Nephron (organoid): ENCODE measurements at regions not wholly inside any gene's neighbourhood (a gene's known extent, or its start where the extent isn't known, plus 50 kb on each side); places are given as distances from the start of the nearest gene placed in this dataset.
A peak's percentile ranks its signal among the peaks of the same experiment; 100 is the strongest.

Experiments
- H3K27ac Mint-ChIP-seq, 3 experiments: 2 replicates each; pipeline ENCODE4 v1.8.0; 2020; ENCODE audit warnings: mixed read lengths in 3 of 3, mild to moderate bottlenecking in 2 of 3, moderate library complexity in 1 of 3
- H3K27me3 Mint-ChIP-seq: 2 replicates; pipeline ENCODE4 v1.8.0; 2021; ENCODE audit warnings: low read depth, mild to moderate bottlenecking, moderate library complexity, mixed read lengths
- H3K36me3 Mint-ChIP-seq: 2 replicates; pipeline ENCODE4 v1.8.0; 2020; ENCODE audit warnings: low read depth, mixed read lengths
- H3K4me1 Mint-ChIP-seq: 2 replicates; pipeline ENCODE4 v1.8.0; 2020; ENCODE audit warnings: mixed read lengths
- H3K4me3 Mint-ChIP-seq, 3 experiments: 2 replicates each; pipeline ENCODE4 v1.8.0; 2020; ENCODE audit warnings: mild to moderate bottlenecking in 3 of 3, mixed read lengths in 3 of 3, moderate library complexity in 2 of 3
- H3K9me3 Mint-ChIP-seq: 2 replicates; pipeline ENCODE4 v1.8.0; 2020; ENCODE audit warnings: mixed read lengths
- CTCF ChIP-seq, 3 experiments: fragments of 200-600 bp; sonication (generic); IDR thresholded peaks; one replicate each; pipeline ENCODE4 v1.5.0; 2021; ENCODE audit warnings: antibody characterized with exemption in 3 of 3; ENCODE audit not compliant: unreplicated experiment in 3 of 3

- no peak overlapping the region for H3K27ac Mint-ChIP-seq
- no peak for TF ChIP-seq CTCF (IDR thresholded peaks at IDR 0.05; ENCODE audit: unreplicated experiment in 3 of 3)
Measured at GRCh38 chr7:125661006-125661405, 731.4 kb upstream of the POT1 start.

GRCh38 chr7:125654076-125654475, 724.5 kb upstream of the POT1 start:
- Mint-ChIP-seq H3K27ac (no peak overlapping the region), H3K27me3 (no peaks in the 10 kb centered on the region), H3K4me1 (no peaks in the 10 kb centered on the region), H3K9me3 (no peaks in the 10 kb centered on the region), H3K4me3 (no peak overlapping the region), H3K36me3 (no peaks in the 10 kb centered on the region)
- TF ChIP-seq CTCF (IDR thresholded peaks at IDR 0.05; ENCODE audit: unreplicated experiment in 3 of 3), result no peak

More at GRCh38 chr7:125661006-125661405, 731.4 kb upstream of the POT1 start:
- peaks cover 14% of the 10 kb centered on the region for H3K4me1 Mint-ChIP-seq
- no peak overlapping the region for H3K4me3 Mint-ChIP-seq
- H3K36me3 Mint-ChIP-seq, result no peaks in the 10 kb centered on the region
- no peaks in the 10 kb centered on the region for H3K27me3 Mint-ChIP-seq
- H3K9me3 Mint-ChIP-seq, result no peaks in the 10 kb centered on the region

GRCh38 chr7:125651823-125652528, 722.4 kb upstream of the POT1 start:
- H3K27me3 Mint-ChIP-seq, result peaks cover 4% of the 10 kb centered on the region
- H3K9me3 Mint-ChIP-seq, result no peaks in the 10 kb centered on the region
- no peak for TF ChIP-seq CTCF (IDR thresholded peaks at IDR 0.05; ENCODE audit: unreplicated experiment in 3 of 3)
- no peak overlapping the region for H3K27ac Mint-ChIP-seq
- H3K36me3 Mint-ChIP-seq, result no peaks in the 10 kb centered on the region
- no peak overlapping the region for H3K4me3 Mint-ChIP-seq
- H3K4me1 Mint-ChIP-seq, result peaks cover 6% of the 10 kb centered on the region

- H3K36me3 Mint-ChIP-seq, result no peaks in the 10 kb centered on the region
- H3K27me3 Mint-ChIP-seq, result peaks cover 4% of the 10 kb centered on the region
- peaks cover 6% of the 10 kb centered on the region for H3K4me1 Mint-ChIP-seq
- H3K4me3 Mint-ChIP-seq, result no peak overlapping the region
- TF ChIP-seq CTCF (IDR thresholded peaks at IDR 0.05; ENCODE audit: unreplicated experiment in 3 of 3), result no peak
- H3K9me3 Mint-ChIP-seq, result no peaks in the 10 kb centered on the region
- peak overlapping the region in 1 of 3 experiments; percentile 16 for H3K27ac Mint-ChIP-seq
Measured at GRCh38 chr7:125648543-125648942, 718.9 kb upstream of the POT1 start.

GRCh38 chr7:125645770-125646169, 716.1 kb upstream of the POT1 start:
- Mint-ChIP-seq H3K4me3 (no peak overlapping the region), H3K4me1 (peaks cover 6% of the 10 kb centered on the region), H3K27me3 (peaks cover 4% of the 10 kb centered on the region), H3K9me3 (no peaks in the 10 kb centered on the region), H3K36me3 (no peaks in the 10 kb centered on the region), H3K27ac (no peak overlapping the region)
- TF ChIP-seq CTCF (IDR thresholded peaks at IDR 0.05; ENCODE audit: unreplicated experiment in 3 of 3), result no peak

GRCh38 chr7:125644109-125644508, 714.5 kb upstream of the POT1 start:
- no peak for TF ChIP-seq CTCF (IDR thresholded peaks at IDR 0.05; ENCODE audit: unreplicated experiment in 3 of 3)
- no peak overlapping the region for H3K4me3 Mint-ChIP-seq
- no peaks in the 10 kb centered on the region for H3K9me3 Mint-ChIP-seq
- H3K36me3 Mint-ChIP-seq, result no peaks in the 10 kb centered on the region
- no peak overlapping the region for H3K27ac Mint-ChIP-seq
- peaks cover 4% of the 10 kb centered on the region for H3K27me3 Mint-ChIP-seq
- H3K4me1 Mint-ChIP-seq, result peaks cover 6% of the 10 kb centered on the region
